HCT116 (cell line): ENCODE measurements at regions not wholly inside any gene's neighbourhood (a gene's known extent, or its start where the extent isn't known, plus 50 kb on each side); places are given as distances from the start of the nearest gene placed in this dataset.

Source experiments
- ATF3 ChIP-seq: IDR thresholded peaks from 2 replicates; pipeline ENCODE4 v1.6.1; 2012
- CEBPB ChIP-seq: IDR thresholded peaks from 2 replicates; pipeline ENCODE4 v1.6.1; 2012; ENCODE audit warnings: low read depth
- CTCF ChIP-seq, 3 experiments: fragments of 200-600 bp in 1 of 3; sonication (generic) in 1 of 3; IDR thresholded peaks in 2 of 3; conservative IDR thresholded peaks in 1 of 3; 2 replicates each; pipeline ENCODE4 v1.5.1; 2012 to 2017; ENCODE audit warnings: low read depth in 2 of 3, low read length in 2 of 3, antibody characterized with exemption in 1 of 3, borderline replicate concordance in 1 of 3, control low read depth in 1 of 3, mild to moderate bottlenecking in 1 of 3, mixed read lengths in 1 of 3, mixed run types in 1 of 3, moderate library complexity in 1 of 3; ENCODE audit not compliant: insufficient read depth in 1 of 3
- ELF1 ChIP-seq: IDR thresholded peaks from 2 replicates; pipeline ENCODE4 v1.6.1; 2012; ENCODE audit warnings: low read depth, borderline replicate concordance
- EZH2phosphoT487 ChIP-seq: fragments of 200-600 bp; IDR thresholded peaks from 2 replicates; pipeline ENCODE4 v1.6.1; 2018; ENCODE audit warnings: antibody characterized with exemption, borderline replicate concordance
- JUND ChIP-seq: IDR thresholded peaks from 2 replicates; pipeline ENCODE4 v1.6.1; 2012
- POLR2A ChIP-seq: IDR thresholded peaks from 2 replicates; pipeline ENCODE4 v1.7.0; 2011; ENCODE audit warnings: borderline replicate concordance; ENCODE audit not compliant: insufficient read depth, insufficient read length; ENCODE audit errors: extremely low read depth
- POLR2AphosphoS5 ChIP-seq: IDR thresholded peaks from 2 replicates; pipeline ENCODE4 v1.6.1; 2011; ENCODE audit warnings: mild to moderate bottlenecking, low read depth, low read length, moderate library complexity
- SIN3A ChIP-seq: IDR thresholded peaks from 2 replicates; pipeline ENCODE4 v1.6.1; 2012; ENCODE audit warnings: low read depth
- SP1 ChIP-seq: IDR thresholded peaks from 2 replicates; pipeline ENCODE4 v1.6.1; 2012; ENCODE audit warnings: low read depth
- ZNF274 ChIP-seq: fragments of 200-500 bp; sonication (Bioruptor generic); IDR thresholded peaks from 2 replicates; pipeline ENCODE4 v1.6.1; 2014; ENCODE audit warnings: mild to moderate bottlenecking, low read depth, low read length, inconsistent platforms

- TF ChIP-seq POLR2AphosphoS5 (no peak), SP1 (no peak), ELF1 (no peak), CTCF (IDR thresholded peaks at IDR 0.05 in 2 of 3, conservative IDR thresholded peaks at IDR 0.05 in 1 of 3; ENCODE audit: borderline replicate concordance in 1 of 3, insufficient read depth in 1 of 3, low read depth in 2 of 3, low read length in 2 of 3) (no peak), CEBPB (no peak), EZH2phosphoT487 (no peak), JUND (no peak), ATF3 (no peak), SIN3A (no peak), ZNF274 (no peak), POLR2A (no peak)
Observed at GRCh38 chr1:224053456-224053855, 60.5 kb upstream of the FBXO28 start.
